AG10803 (cell line): ENCODE measurements at regions not wholly inside any gene's neighbourhood (a gene's known extent, or its start where the extent isn't known, plus 50 kb on each side); places are given as distances from the start of the nearest gene placed in this dataset.
"Not testable (repeated sequence)": the region's sequence is repeated elsewhere in the genome, so short reads cannot be mapped to it uniquely, and the experiment has no call there.

Experiments used
- DNase-seq: peaks from one replicate; pipeline ENCODE4 v3.0.0; 2010; ENCODE audit warnings: low read depth
- H3K4me3 ChIP-seq: 2 replicates; pipeline ENCODE4 v1.5.1; 2011; ENCODE audit warnings: mild to moderate bottlenecking, low read length, control low read depth
- CTCF ChIP-seq: conservative IDR thresholded peaks from 2 replicates; pipeline ENCODE4 v1.5.1; 2011; ENCODE audit warnings: mild to moderate bottlenecking, low read length, control low read depth, inconsistent platforms

GRCh38 chr16:8044796-8045195 is 545.5 kb downstream of the TMEM114 start:
- no peak for TF ChIP-seq CTCF
- H3K4me3 ChIP-seq: no peak overlapping the region
- DNase-seq: no peak

GRCh38 chr16:8032406-8032805 is 557.9 kb downstream of the TMEM114 start:
- H3K4me3 ChIP-seq: no peak overlapping the region
- DNase-seq: no peak
- no peak for TF ChIP-seq CTCF

- H3K4me3 ChIP-seq, DNase-seq: not testable (repeated sequence)
These were observed 560.3 kb downstream of the TMEM114 start for GRCh38 chr16:8030004-8030403.

- DNase-seq: no peak
- no peak for TF ChIP-seq CTCF
These were observed 563.9 kb downstream of the TMEM114 start for GRCh38 chr16:8026450-8026849.

GRCh38 chr16:8023326-8023725 is 567.0 kb downstream of the TMEM114 start:
- no peak overlapping the region for H3K4me3 ChIP-seq
- no peak for TF ChIP-seq CTCF
- no peak for DNase-seq

More at GRCh38 chr16:8026450-8026849, 563.9 kb downstream of the TMEM114 start:
- no peak overlapping the region for H3K4me3 ChIP-seq

- no peak overlapping the region for H3K4me3 ChIP-seq
- TF ChIP-seq CTCF: no peak
- no peak for DNase-seq
These were observed 585.0 kb downstream of the TMEM114 start for GRCh38 chr16:8005096-8005860.

GRCh38 chr16:7998789-7999453 is 591.4 kb downstream of the TMEM114 start:
- no peak overlapping the region for H3K4me3 ChIP-seq
- no peak for DNase-seq
- TF ChIP-seq CTCF: no peak
